H1 (cell line): ENCODE measurements at regions not wholly inside any gene's neighbourhood (a gene's known extent, or its start where the extent isn't known, plus 50 kb on each side); places are given as distances from the start of the nearest gene placed in this dataset.

Experiments used
- CTCF ChIA-PET: fragments of 300-600 bp; sonication (Branson Sonifier 250); formaldehyde crosslinking; loops from one replicate; lab custom pipeline; 2021; ENCODE audit not compliant: partially characterized antibody; lab: Charles Lee
- POLR2A ChIA-PET: fragments of 300-600 bp; sonication (Branson Sonifier 250); formaldehyde crosslinking; loops from one replicate; lab custom pipeline; 2021; ENCODE audit warnings: inconsistent platforms; ENCODE audit not compliant: partially characterized antibody; lab: Charles Lee
- DNase-seq, 2 experiments: peaks; one replicate each; pipeline versions ENCODE4 v3.0.0 to v3.0.0-alpha.2; 2010 to 2022; ENCODE audit warnings: low spot score in 2 of 2, low read depth in 1 of 2, mixed read lengths in 1 of 2
- FAIRE-seq: peaks from 2 replicates; lab custom pipeline; 2011; peaks lifted over from hg19 to GRCh38; lab: Jason Lieb, UNC
- H2AFZ ChIP-seq: 2 replicates; pipeline ENCODE4 v1.8.1; 2012; ENCODE audit warnings: low read length, inconsistent platforms
- H2AK5ac ChIP-seq: 2 replicates; pipeline ENCODE4 v1.6.1; 2013; ENCODE audit warnings: low read depth, low read length
- H2BK120ac ChIP-seq: replicated peaks from 2 replicates; pipeline ENCODE3; 2013; ENCODE audit warnings: low read depth, low read length, inconsistent platforms
- H2BK12ac ChIP-seq: 2 replicates; pipeline ENCODE4 v1.6.1; 2013; ENCODE audit warnings: low read depth, low read length
- H2BK15ac ChIP-seq: 2 replicates; pipeline ENCODE4 v1.6.1; 2013; ENCODE audit warnings: low read length
- H2BK20ac ChIP-seq: 2 replicates; pipeline ENCODE4 v1.6.1; 2013; ENCODE audit warnings: low read length
- H2BK5ac ChIP-seq: 2 replicates; pipeline ENCODE4 v1.6.1; 2013; ENCODE audit warnings: low read depth, low read length
- H3K14ac ChIP-seq: 2 replicates; pipeline ENCODE4 v1.6.1; 2013; ENCODE audit warnings: inconsistent platforms; ENCODE audit not compliant: insufficient read length
- H3K18ac ChIP-seq: 2 replicates; pipeline ENCODE4 v1.6.1; 2013; ENCODE audit warnings: low read length; ENCODE audit errors: extremely low read depth
- H3K23ac ChIP-seq: 2 replicates; pipeline ENCODE4 v1.6.1; 2013; ENCODE audit warnings: inconsistent platforms; ENCODE audit not compliant: insufficient read length
- H3K23me2 ChIP-seq: 2 replicates; pipeline ENCODE4 v1.6.1; 2013; ENCODE audit warnings: low read depth, low read length
- H3K27ac ChIP-seq: 2 replicates; pipeline ENCODE4 v1.6.1; 2011; ENCODE audit warnings: low read depth, low read length, inconsistent platforms
- H3K27me3 ChIP-seq, 4 experiments: replicated peaks in 1 of 4; 1 replicate in 1 of 4; 2 replicates in 3 of 4; pipeline versions ENCODE4 v1.6.1 to v1.8.1; 2011 to 2013; ENCODE audit warnings: low read length in 3 of 4, mild to moderate bottlenecking in 3 of 4, inconsistent platforms in 2 of 4, mixed read lengths in 2 of 4, moderate library complexity in 1 of 4; ENCODE audit not compliant: control insufficient read depth in 3 of 4, insufficient read depth in 3 of 4; ENCODE audit errors: extremely low read depth in 1 of 4
- H3K36me3 ChIP-seq, 4 experiments: 2 replicates each; pipeline versions ENCODE4 v1.6.1 to v1.8.1; 2011 to 2013; ENCODE audit warnings: mild to moderate bottlenecking in 4 of 4, low read length in 3 of 4, moderate library complexity in 2 of 4, control low read depth in 1 of 4, inconsistent platforms in 1 of 4; ENCODE audit not compliant: insufficient read depth in 4 of 4, control insufficient read depth in 2 of 4
- H3K4ac ChIP-seq: replicated peaks from 2 replicates; pipeline ENCODE3; 2013; ENCODE audit warnings: low read length, low read depth, mixed read lengths, inconsistent platforms; ENCODE audit not compliant: insufficient read length
- H3K4me1 ChIP-seq, 4 experiments: replicated peaks in 1 of 4; 1 replicate in 1 of 4; 2 replicates in 3 of 4; pipeline versions ENCODE4 v1.6.1 to v1.8.1; 2011 to 2013; ENCODE audit warnings: low read length in 3 of 4, inconsistent platforms in 2 of 4, mixed read lengths in 1 of 4; ENCODE audit not compliant: insufficient read depth in 4 of 4, control insufficient read depth in 3 of 4
- H3K4me2 ChIP-seq, 2 experiments: 2 replicates each; pipeline versions ENCODE4 v1.6.1 to v1.8.1; 2011 to 2013; ENCODE audit warnings: low read depth in 2 of 2, low read length in 2 of 2, control low read depth in 1 of 2, inconsistent platforms in 1 of 2, mild to moderate bottlenecking in 1 of 2; ENCODE audit not compliant: insufficient read depth in 1 of 2
- H3K4me3 ChIP-seq, 4 experiments: fragments of 200-600, 300-600 bp in 1 of 4; sonication (generic), shearing (Covaris generic), sonication (Bioruptor Twin) in 1 of 4; 2 replicates each; pipeline versions ENCODE4 v1.5.1 to v1.8.1; 2011 to 2016; ENCODE audit warnings: low read length in 4 of 4, low read depth in 3 of 4, control low read depth in 2 of 4, inconsistent platforms in 2 of 4, mild to moderate bottlenecking in 2 of 4, mixed read lengths in 1 of 4, moderate library complexity in 1 of 4; ENCODE audit not compliant: insufficient read depth in 2 of 4; ENCODE audit errors: extremely low read depth in 1 of 4
- H3K56ac ChIP-seq: replicated peaks from 2 replicates; pipeline ENCODE3; 2013; ENCODE audit warnings: low read depth, mild to moderate bottlenecking, mixed read lengths, low read length, inconsistent platforms; ENCODE audit not compliant: insufficient read length
- H3K79me1 ChIP-seq: 2 replicates; pipeline ENCODE4 v1.6.1; 2013; ENCODE audit warnings: low read depth, low read length, control low read depth
- H3K79me2 ChIP-seq, 2 experiments: 2 replicates each; pipeline versions ENCODE4 v1.6.1 to v1.8.1; 2012 to 2013; ENCODE audit warnings: low read length in 2 of 2, mild to moderate bottlenecking in 2 of 2, inconsistent platforms in 1 of 2; ENCODE audit not compliant: insufficient read depth in 2 of 2, control insufficient read depth in 1 of 2
- H3K9ac ChIP-seq, 4 experiments: replicated peaks in 1 of 4; 1 replicate in 1 of 4; 2 replicates in 3 of 4; pipeline versions ENCODE4 v1.6.1 to v1.8.1; 2011 to 2013; ENCODE audit warnings: low read depth in 3 of 4, low read length in 3 of 4, control low read depth in 2 of 4, mild to moderate bottlenecking in 2 of 4, moderate library complexity in 2 of 4, inconsistent platforms in 1 of 4; ENCODE audit errors: extremely low read depth in 1 of 4
- H3K9me3 ChIP-seq, 2 experiments: 2 replicates each; pipeline versions ENCODE4 v1.6.1 to v1.8.1; 2012 to 2013; ENCODE audit warnings: mild to moderate bottlenecking in 2 of 2, moderate library complexity in 2 of 2, control low read depth in 1 of 2, inconsistent platforms in 1 of 2, low read depth in 1 of 2, low read length in 1 of 2, mixed read lengths in 1 of 2; ENCODE audit not compliant: insufficient read depth in 2 of 2
- H4K20me1 ChIP-seq, 2 experiments: replicated peaks in 1 of 2; 2 replicates each; pipeline versions ENCODE3 to v1.8.1; 2011 to 2013; ENCODE audit warnings: inconsistent platforms in 2 of 2, low read length in 2 of 2, mild to moderate bottlenecking in 1 of 2; ENCODE audit not compliant: insufficient read depth in 2 of 2, control insufficient read depth in 1 of 2
- H4K5ac ChIP-seq: 2 replicates; pipeline ENCODE4 v1.6.1; 2013; ENCODE audit warnings: low read length, low read depth, mixed read lengths, inconsistent platforms; ENCODE audit not compliant: insufficient read length
- H4K8ac ChIP-seq: 2 replicates; pipeline ENCODE4 v1.8.0; 2013; ENCODE audit warnings: mild to moderate bottlenecking, moderate library complexity, low read length, inconsistent platforms; ENCODE audit not compliant: insufficient read depth; ENCODE audit errors: extremely low read depth
- H4K91ac ChIP-seq: replicated peaks from 2 replicates; pipeline ENCODE3; 2013; ENCODE audit warnings: low read length, mixed read lengths, inconsistent platforms; ENCODE audit not compliant: insufficient read length
- BACH1 ChIP-seq: IDR thresholded peaks from 2 replicates; pipeline ENCODE4 v1.6.1; 2012; ENCODE audit warnings: low read length, improper control_type of control experiment
- CBX8 ChIP-seq: fragments of 300-800, 300-1000 bp; sonication (generic); IDR thresholded peaks from 2 replicates; pipeline ENCODE4 v1.7.1; 2016; ENCODE audit warnings: low read depth, low read length, borderline replicate concordance
- CTBP2 ChIP-seq: IDR thresholded peaks from 2 replicates; pipeline ENCODE4 v1.7.0; 2011; ENCODE audit warnings: borderline replicate concordance, mild to moderate bottlenecking, moderate library complexity, mixed read lengths, low read length; ENCODE audit not compliant: insufficient read depth, insufficient read length
- EGR1 ChIP-seq: IDR thresholded peaks from 2 replicates; pipeline ENCODE4 v1.6.1; 2011; ENCODE audit warnings: low read depth, low read length, borderline replicate concordance
- JUN ChIP-seq: IDR thresholded peaks from 2 replicates; pipeline ENCODE4 v1.6.1; 2011; ENCODE audit warnings: low read depth, mild to moderate bottlenecking, improper control_type of control experiment, low read length
- MAFK ChIP-seq: IDR thresholded peaks from 2 replicates; pipeline ENCODE4 v1.6.1; 2012; ENCODE audit warnings: low read depth, mild to moderate bottlenecking, improper control_type of control experiment, low read length
- POLR2A ChIP-seq, 2 experiments: IDR thresholded peaks; 1 replicate in 1 of 2; 2 replicates in 1 of 2; pipeline ENCODE4 v1.6.1; 2011; ENCODE audit warnings: low read depth in 2 of 2, low read length in 2 of 2, mild to moderate bottlenecking in 2 of 2; ENCODE audit errors: control extremely low read depth in 1 of 2
- RBBP5 ChIP-seq: IDR thresholded peaks from 2 replicates; pipeline ENCODE4 v1.7.1; 2012; ENCODE audit warnings: low read depth, mild to moderate bottlenecking, inconsistent platforms, low read length, moderate library complexity, borderline replicate concordance
- RFX5 ChIP-seq: IDR thresholded peaks from 2 replicates; pipeline ENCODE4 v1.6.1; 2011; ENCODE audit warnings: low read depth, low read length, improper control_type of control experiment, borderline replicate concordance
- SIN3A ChIP-seq, 2 experiments: IDR thresholded peaks in 1 of 2; conservative IDR thresholded peaks in 1 of 2; 2 replicates each; pipeline ENCODE4 v1.6.1; 2011 to 2012; ENCODE audit warnings: low read length in 2 of 2, improper control_type of control experiment in 1 of 2, low read depth in 1 of 2, mild to moderate bottlenecking in 1 of 2
- SIX5 ChIP-seq: IDR thresholded peaks from 2 replicates; pipeline ENCODE4 v1.6.1; 2011; ENCODE audit warnings: mild to moderate bottlenecking, low read depth, low read length
- SUZ12 ChIP-seq: fragments of 200-600 bp; sonication (generic); IDR thresholded peaks from 2 replicates; pipeline ENCODE4 v1.6.1; 2012; ENCODE audit warnings: mild to moderate bottlenecking, inconsistent platforms, low read length, moderate library complexity, mixed read lengths
- ZNF274 ChIP-seq: IDR thresholded peaks from 2 replicates; pipeline ENCODE4 v1.7.0; 2012; ENCODE audit warnings: low read length, borderline replicate concordance; ENCODE audit errors: extremely low read depth
- WGBS, 2 experiments: shearing (Covaris generic) in 1 of 2; methylation state at CpG; one replicate each; pipeline versions ENCODE4 v1.1.6 to v1.1.7; 2013 to 2015; ENCODE audit warnings: low lambda C conversion rate in 2 of 2, mixed read lengths in 2 of 2, inconsistent platforms in 1 of 2, low coverage in 1 of 2, missing lambda C conversion rate in 1 of 2; ENCODE audit not compliant: insufficient replicate concordance in 2 of 2, insufficient coverage in 1 of 2, insufficient read length in 1 of 2; ENCODE audit errors: extremely low coverage in 1 of 2, missing lambda C conversion rate in 1 of 2; 5-methylcytosine and 5-hydroxymethylcytosine counted together

DNA sequence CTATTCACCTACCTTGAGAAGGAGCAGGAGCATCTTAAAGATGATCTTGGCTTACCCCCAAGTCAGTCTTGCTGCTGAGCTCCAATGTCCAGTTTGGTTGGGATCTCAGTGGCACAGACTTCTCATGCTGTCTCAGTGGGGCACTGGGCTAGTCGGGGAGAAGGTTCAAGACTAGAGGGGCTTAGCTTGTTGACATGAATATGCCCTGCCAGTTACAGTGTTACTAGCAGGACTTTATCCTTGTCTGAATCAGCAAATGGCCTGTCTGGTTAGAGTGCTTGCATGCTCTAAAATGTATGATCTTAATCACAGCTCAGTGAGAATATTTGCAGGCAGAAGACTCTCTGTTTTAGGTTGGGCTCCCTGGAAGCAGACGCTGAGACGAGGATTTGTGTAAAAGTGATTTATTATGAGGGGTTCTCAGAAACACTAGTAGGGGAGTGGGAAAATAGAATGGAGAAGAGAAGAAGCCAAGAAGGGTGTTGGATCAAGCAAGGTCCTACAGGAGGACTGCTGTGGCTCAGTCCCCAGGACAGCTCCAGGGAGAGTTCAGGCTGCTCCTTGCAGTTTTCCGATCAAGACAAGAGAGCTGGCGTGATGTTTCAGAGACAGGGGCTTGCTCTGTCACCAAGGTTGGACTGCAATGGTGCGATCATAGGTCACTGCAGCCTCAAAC is 150.4 kb upstream of the HS3ST2 start:
- Histone ChIP-seq H2BK20ac (no peak overlapping the region; the same call in 1 of the 2 replicates), H3K4me2 (no peak overlapping the region), H3K23me2 (no peaks in the 10 kb centered on the region), H3K36me3 (no peaks in the 10 kb centered on the region), H3K27ac (no peak overlapping the region), H3K4me3 (no peak overlapping the region), H4K5ac (no peak overlapping the region), H2BK120ac (no peak overlapping the region), H2BK12ac (no peak overlapping the region), H2AFZ (no peak overlapping the region), H4K8ac (no peak overlapping the region), H3K23ac (no peak overlapping the region), H3K27me3 (peaks cover 0 to 3% (median 0%) of the 10 kb centered on the region in 4 experiments; a peak in 1 of 7 replicates), H2BK5ac (no peak overlapping the region), H3K9me3 (no peaks in the 10 kb centered on the region), H3K9ac (no peak overlapping the region), H4K91ac (no peak overlapping the region), H3K18ac (no peak overlapping the region), H3K14ac (no peak overlapping the region), H3K56ac (no peak overlapping the region), H3K4me1 (no peaks in the 10 kb centered on the region; a peak in 1 of 7 replicates), H2AK5ac (no peak overlapping the region), H4K20me1 (no peaks in the 10 kb centered on the region), H3K4ac (no peak overlapping the region), H2BK15ac (no peak overlapping the region), H3K79me2 (no peaks in the 10 kb centered on the region), H3K79me1 (no peaks in the 10 kb centered on the region)
- 95% methylated on average over 6 of the region's 6 CpGs; no CpG with 5 or more reads in 1 of the 2 experiments for WGBS, 2 experiments
- ChIA-PET POLR2A (no interaction called here), CTCF (interaction anchor here (0.6 to 1.4 kb wide), 4 partner anchors 8 to 293 kb away, joined by 3 to 4 read pairs (median 4); no protein-coding TSS in a partner anchor)
- DNase-seq (no peak), FAIRE-seq (no peak)
- TF ChIP-seq RFX5 (no peak), POLR2A (IDR thresholded peaks at IDR 0.05; ENCODE audit: control extremely low read depth in 1 of 2, low read depth in 2 of 2, low read length in 2 of 2) (no peak), JUN (no peak), SIX5 (no peak), SIN3A (conservative IDR thresholded peaks at IDR 0.05 in 1 of 2, IDR thresholded peaks at IDR 0.05 in 1 of 2; ENCODE audit: low read depth in 1 of 2, low read length in 2 of 2) (no peak), EGR1 (no peak), SUZ12 (no peak), MAFK (no peak), RBBP5 (no peak), ZNF274 (no peak), BACH1 (no peak), CBX8 (no peak), CTBP2 (no peak)
